ENCODE measurements at regions not wholly inside any gene's neighbourhood (a gene's known extent, or its start where the extent isn't known, plus 50 kb on each side); places are given as distances from the start of the nearest gene placed in this dataset.
A peak's percentile ranks its signal among the peaks of the same experiment; 100 is the strongest.

DNA sequence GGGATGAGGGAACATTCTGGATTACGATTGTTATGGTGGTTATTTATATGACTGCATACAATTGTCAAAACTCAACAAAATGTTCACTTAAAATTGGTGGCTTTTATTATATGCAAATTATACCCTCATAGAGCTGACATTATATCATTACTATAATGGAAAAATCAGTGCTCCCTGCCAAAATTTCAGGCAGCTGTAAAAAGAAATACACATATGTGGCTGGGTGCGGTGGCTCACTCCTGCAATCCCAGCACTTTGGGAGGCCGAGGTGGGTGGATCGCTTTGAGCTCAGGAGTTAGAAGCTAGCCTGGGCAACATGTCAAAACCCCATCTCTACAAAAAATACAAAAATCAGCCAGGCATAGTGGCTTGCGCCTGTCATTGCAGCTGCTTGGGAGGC, 75.8 kb upstream of the SULF2 start:
- no peak for DNase-seq
- TF ChIP-seq, protein P1, sequence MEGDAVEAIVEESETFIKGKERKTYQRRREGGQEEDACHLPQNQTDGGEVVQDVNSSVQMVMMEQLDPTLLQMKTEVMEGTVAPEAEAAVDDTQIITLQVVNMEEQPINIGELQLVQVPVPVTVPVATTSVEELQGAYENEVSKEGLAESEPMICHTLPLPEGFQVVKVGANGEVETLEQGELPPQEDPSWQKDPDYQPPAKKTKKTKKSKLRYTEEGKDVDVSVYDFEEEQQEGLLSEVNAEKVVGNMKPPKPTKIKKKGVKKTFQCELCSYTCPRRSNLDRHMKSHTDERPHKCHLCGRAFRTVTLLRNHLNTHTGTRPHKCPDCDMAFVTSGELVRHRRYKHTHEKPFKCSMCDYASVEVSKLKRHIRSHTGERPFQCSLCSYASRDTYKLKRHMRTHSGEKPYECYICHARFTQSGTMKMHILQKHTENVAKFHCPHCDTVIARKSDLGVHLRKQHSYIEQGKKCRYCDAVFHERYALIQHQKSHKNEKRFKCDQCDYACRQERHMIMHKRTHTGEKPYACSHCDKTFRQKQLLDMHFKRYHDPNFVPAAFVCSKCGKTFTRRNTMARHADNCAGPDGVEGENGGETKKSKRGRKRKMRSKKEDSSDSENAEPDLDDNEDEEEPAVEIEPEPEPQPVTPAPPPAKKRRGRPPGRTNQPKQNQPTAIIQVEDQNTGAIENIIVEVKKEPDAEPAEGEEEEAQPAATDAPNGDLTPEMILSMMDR (IDR thresholded peaks at IDR 0.05): no peak
- H3K27ac ChIP-seq: no peak overlapping the region
- H3K36me3 ChIP-seq: no peaks in the 10 kb centered on the region
- H3K9me3 ChIP-seq: peaks cover 0 to 5% (median 0%) of the 10 kb centered on the region in 3 donors
- intact Hi-C loops (cut with DNase I; ENCODE audit: low total_unique reads): no loop called here
- H3K27me3 ChIP-seq: peaks cover 0 to 6% of the 10 kb centered on the region in 2 donors
- H3K4me3 ChIP-seq: no peak overlapping the region
- peaks cover 0 to 18% (median 13%) of the 10 kb centered on the region in 4 donors for H3K4me1 ChIP-seq

DNA sequence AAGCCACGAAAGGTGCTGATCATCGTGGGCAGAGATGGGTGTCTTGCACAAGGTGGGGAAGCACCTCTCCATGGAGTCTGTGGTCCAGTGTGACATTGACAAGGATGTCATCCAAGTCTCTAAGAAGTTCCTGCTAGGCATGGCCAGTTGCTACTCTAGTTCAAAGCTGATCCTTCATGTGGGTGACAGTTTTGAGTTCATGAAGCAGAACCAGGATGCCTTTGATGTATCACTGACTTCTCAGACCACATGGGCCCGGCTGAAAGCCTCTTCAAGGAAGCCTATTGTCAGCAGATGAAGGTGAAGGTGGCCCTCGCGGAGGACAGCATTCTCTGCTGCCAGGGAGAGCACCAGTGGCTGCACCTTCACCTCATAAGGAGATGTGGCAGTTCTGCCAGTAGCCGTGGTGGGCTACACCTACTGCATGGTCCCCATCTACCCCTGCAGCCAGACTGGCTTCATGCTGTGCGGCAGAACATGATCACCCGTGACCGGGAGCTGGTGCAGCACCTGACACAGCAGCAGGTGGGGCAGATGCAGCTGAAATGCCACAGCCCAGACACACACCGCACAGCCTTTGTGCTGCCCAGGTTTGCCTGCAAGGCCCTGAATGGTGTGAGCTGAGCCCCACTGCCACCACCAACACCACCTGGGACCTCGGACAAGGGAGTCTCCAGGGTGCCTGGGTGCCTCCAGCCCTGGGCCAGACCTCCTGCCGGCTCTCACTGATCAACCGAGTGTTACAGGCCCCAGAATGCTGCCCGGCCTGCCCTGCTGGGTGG, 75.0 kb upstream of the SULF2 start:
- no peak for DNase-seq
- no peaks in the 10 kb centered on the region for H3K36me3 ChIP-seq
- H3K9me3 ChIP-seq: peaks cover 0 to 5% (median 0%) of the 10 kb centered on the region in 3 donors
- TF ChIP-seq, protein P1 (IDR thresholded peaks at IDR 0.05): no peak
- H3K27ac ChIP-seq: no peak overlapping the region
- H3K4me1 ChIP-seq: peaks cover 0 to 18% (median 13%) of the 10 kb centered on the region in 4 donors
- no peak overlapping the region for H3K4me3 ChIP-seq
- intact Hi-C loops (cut with DNase I; ENCODE audit: low total_unique reads): no loop called here
- H3K27me3 ChIP-seq: peaks cover 0 to under 1% of the 10 kb centered on the region in 2 donors

DNA sequence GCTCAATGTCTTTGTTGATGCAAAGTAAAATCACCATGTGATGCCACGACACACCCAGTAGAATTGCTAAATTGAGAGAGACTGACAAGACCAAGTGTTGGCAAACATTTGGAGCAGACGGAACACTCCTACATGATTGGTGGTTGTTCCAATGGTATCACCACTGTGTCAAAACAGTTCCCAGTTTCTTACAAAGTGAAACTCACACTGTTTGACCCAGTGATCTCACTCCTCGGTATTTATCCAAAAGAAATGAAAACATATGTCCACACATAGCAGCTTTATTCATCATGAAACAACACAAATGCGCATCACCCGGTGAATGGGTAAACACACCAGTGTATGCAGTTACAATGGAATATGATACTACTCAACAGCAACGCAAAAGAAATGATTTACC, 74.0 kb upstream of the SULF2 start:
- intact Hi-C loops (cut with DNase I; ENCODE audit: low total_unique reads): no loop called here
- no peak overlapping the region for H3K4me3 ChIP-seq
- TF ChIP-seq, protein P1 (IDR thresholded peaks at IDR 0.05): no peak
- no peak for DNase-seq
- peaks cover 0 to 18% (median 13%) of the 10 kb centered on the region in 4 donors for H3K4me1 ChIP-seq
- H3K27ac ChIP-seq: no peak overlapping the region
- no peaks in the 10 kb centered on the region for H3K36me3 ChIP-seq
- H3K9me3 ChIP-seq: peaks cover 0 to 5% (median 0%) of the 10 kb centered on the region in 3 donors
- H3K27me3 ChIP-seq: no peaks in the 10 kb centered on the region

DNA sequence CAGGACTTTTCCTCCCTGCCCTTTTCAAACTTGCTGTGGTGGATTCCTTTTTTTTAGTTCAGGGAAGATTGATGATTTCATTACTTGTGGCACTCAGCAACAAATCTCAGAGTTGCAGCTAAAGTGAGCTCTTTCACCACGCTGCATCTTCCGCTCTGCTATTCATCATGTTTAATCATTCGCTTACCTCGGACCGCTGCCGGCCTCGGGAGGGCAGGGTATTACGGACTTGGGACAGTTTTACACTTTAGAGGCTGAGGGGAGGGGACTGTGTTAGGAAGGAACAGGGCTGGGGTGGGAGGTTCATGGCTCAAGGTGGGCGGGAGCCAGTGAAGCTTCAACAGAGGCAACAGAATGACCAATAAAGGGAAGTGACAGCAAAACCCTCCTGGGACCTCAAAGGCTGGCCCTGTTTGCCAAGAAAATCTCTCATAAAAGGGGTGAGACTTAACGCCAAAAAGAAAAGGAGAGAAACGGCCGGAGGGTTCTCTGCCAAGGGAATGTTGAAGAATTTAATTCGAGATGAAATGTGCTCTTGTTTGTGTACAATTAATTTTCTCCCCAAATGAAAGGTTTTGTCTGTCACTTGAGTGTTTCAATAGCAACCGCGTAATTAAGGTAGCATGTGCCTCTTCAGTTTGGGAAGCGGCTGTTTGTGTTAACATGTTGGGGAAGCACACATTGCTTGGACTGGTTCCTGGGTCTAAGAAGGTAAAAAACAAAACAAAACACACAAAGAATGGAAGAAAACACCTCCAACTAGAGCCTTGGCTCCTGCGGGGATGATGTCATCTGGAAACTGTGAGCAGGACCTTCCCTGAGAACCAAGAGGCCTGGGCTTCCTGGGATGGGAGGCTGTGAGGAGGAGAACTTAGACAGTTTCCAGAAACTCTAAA, 72.5 kb upstream of the SULF2 start:
- peak in 1 of 2 donors; percentile 30 for DNase-seq
- intact Hi-C loops (cut with DNase I; ENCODE audit: low total_unique reads): no loop called here
- Histone ChIP-seq H3K36me3 (no peaks in the 10 kb centered on the region), H3K4me1 (peaks cover 0 to 18% (median 13%) of the 10 kb centered on the region in 4 donors), H3K9me3 (peaks cover 0 to 2% (median 0%) of the 10 kb centered on the region in 3 donors), H3K27me3 (no peaks in the 10 kb centered on the region), H3K27ac (peak overlapping the region; percentile 41 to 56), H3K4me3 (peak overlapping the region; percentile 13 to 20)
- TF ChIP-seq, protein P1 (IDR thresholded peaks at IDR 0.05): no peak

DNA sequence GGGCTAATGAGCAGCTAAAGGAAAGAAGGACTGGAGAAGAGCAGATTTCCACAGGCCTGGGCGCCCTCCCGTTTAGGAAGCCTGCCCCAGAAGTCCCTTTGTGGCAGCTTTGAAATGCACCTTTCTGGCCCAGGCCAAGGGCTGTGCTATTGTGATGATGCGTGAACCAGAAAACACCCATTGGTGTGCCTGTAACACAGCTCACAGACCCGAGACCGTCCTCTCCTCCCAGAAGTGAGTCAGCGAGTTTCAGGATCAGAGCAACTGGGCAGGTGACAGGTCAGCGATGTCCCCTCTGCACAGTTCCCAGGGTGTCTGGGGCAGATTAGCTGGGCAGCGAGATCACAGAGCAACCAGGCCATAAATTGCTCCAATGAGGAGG, 71.9 kb upstream of the SULF2 start:
- H3K27me3 ChIP-seq: no peaks in the 10 kb centered on the region
- H3K36me3 ChIP-seq: no peaks in the 10 kb centered on the region
- no peak for DNase-seq
- peak overlapping the region in 1 of 2 donors; percentile 56 for H3K27ac ChIP-seq
- peaks cover 0 to 18% (median 13%) of the 10 kb centered on the region in 4 donors for H3K4me1 ChIP-seq
- H3K4me3 ChIP-seq: no peak overlapping the region
- H3K9me3 ChIP-seq: no peaks in the 10 kb centered on the region
- TF ChIP-seq, protein P1 (IDR thresholded peaks at IDR 0.05): no peak
- intact Hi-C loops (cut with DNase I; ENCODE audit: low total_unique reads): no loop called here
